ENCODE measurements at regions not wholly inside any gene's neighbourhood (a gene's known extent, or its start where the extent isn't known, plus 50 kb on each side); places are given as distances from the start of the nearest gene placed in this dataset.

DNA sequence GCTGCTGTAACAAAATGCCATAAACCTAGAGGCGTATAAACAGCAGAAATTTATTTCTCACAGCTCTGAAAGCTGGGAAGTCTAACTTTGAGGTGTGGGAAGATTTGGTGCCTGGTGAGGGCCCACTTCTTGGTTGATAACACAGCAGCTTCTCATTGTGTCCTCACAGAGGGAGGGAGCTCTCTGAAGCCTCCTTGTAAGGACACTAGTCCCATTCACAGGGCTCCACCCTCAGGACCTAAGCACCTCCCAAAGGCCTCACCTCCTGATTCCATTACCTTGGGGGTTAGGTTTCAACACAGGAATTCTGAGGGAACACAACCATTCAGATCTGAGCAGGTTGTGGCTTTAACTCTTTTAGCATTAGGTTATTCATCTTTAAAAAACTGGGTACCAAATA lies 380.3 kb upstream of the ATP10A start:
- TF ChIP-seq, protein P1, sequence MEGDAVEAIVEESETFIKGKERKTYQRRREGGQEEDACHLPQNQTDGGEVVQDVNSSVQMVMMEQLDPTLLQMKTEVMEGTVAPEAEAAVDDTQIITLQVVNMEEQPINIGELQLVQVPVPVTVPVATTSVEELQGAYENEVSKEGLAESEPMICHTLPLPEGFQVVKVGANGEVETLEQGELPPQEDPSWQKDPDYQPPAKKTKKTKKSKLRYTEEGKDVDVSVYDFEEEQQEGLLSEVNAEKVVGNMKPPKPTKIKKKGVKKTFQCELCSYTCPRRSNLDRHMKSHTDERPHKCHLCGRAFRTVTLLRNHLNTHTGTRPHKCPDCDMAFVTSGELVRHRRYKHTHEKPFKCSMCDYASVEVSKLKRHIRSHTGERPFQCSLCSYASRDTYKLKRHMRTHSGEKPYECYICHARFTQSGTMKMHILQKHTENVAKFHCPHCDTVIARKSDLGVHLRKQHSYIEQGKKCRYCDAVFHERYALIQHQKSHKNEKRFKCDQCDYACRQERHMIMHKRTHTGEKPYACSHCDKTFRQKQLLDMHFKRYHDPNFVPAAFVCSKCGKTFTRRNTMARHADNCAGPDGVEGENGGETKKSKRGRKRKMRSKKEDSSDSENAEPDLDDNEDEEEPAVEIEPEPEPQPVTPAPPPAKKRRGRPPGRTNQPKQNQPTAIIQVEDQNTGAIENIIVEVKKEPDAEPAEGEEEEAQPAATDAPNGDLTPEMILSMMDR (IDR thresholded peaks at IDR 0.05) = no peak
- TF ChIP-seq POLR2A (IDR thresholded peaks at IDR 0.05) = no peak
